NCI-H2196 (cell line): ENCODE measurements at regions not wholly inside any gene's neighbourhood (a gene's known extent, or its start where the extent isn't known, plus 50 kb on each side); places are given as distances from the start of the nearest gene placed in this dataset.
"Not testable (repeated sequence)": the region's sequence is repeated elsewhere in the genome, so short reads cannot be mapped to it uniquely, and the experiment has no call there.

Experiments used
- DNase-seq: peaks from one replicate; lab custom pipeline; 2025; ENCODE audit not compliant: unreplicated experiment; lab: John Stamatoyannopoulos, UW

DNA sequence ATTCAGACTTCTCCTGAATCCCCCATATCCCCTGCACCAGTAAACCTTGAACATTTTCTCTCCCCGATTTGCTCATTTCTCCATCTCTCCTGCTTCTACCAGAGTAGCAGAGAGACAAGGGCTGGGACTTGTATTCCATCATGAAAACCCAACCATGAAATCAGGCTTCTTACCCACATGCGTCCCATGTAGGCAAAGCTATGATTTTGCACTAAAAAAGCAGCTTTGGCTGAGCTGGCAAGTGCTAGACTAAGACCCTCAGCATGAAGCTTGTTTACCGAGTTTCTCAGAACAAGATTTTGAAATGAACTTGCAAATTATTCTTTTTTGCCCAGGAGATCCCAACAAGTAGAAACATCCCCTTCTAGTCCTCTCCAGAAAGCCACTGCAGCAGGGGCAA lies 80.3 kb upstream of the RFLNA start:
- no peak for DNase-seq

GRCh38 chr12:124216966-124217365 lies 77.9 kb upstream of the RFLNA start:
- no peak for DNase-seq

DNA sequence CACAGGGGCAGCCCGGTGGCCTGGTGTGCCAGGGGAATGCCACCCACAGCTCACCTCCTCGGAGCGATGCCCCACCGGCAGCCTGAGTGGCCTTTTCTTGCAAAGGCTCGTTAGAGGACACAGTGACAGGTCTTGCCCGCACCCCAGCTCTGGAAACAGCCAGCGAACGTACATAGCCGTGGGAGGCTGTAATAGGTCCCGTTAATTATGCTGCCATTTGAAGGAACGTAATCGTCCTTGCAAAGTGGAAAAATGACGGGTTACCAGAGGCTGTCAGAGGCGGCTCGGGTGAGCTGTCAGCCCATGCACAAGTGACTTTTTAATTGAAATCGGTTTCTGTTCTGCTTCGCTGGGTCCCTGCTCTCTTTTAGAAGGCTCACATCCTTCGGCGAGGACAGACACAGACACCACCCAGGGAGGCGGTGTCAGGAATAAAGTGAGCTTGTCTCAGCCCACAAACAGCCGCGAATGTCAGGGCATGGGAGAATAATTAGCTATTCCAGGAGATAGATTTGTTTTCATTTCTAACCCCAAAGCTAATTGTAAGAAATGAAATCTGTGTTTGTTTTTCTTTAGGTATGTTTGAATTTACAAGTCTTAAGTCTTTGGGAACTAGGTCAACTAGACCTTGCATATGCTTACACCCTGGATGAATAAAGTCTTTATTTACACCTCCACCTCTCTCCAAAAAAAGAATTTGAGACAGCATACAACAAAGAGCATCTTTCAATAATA lies 77.2 kb upstream of the RFLNA start:
- DNase-seq, result no peak

GRCh38 chr12:124218243-124218560 lies 76.7 kb upstream of the RFLNA start:
- no peak for DNase-seq

DNA sequence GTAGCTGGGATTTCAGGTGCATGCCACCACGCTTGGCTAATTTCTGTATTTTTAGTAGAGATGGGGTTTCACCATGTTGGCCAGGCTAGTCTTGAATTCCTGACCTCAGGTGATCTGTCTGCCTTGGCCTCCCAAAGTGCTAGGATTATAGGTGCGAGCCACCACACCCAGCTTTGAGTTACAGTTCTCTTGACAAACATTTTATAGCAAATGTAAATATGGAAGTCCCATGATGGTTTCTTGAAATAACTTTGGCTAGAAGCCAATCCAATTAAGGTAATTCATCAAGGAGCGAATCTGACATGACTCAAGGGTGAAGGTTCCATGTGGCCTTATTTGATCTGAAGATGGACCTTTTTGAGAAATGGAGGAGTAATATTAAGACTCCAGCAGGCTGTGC lies 76.2 kb upstream of the RFLNA start:
- DNase-seq, result not testable (repeated sequence)

GRCh38 chr12:124222368-124223245 lies 72.3 kb upstream of the RFLNA start:
- no peak for DNase-seq

GRCh38 chr12:124223733-124224138 lies 71.2 kb upstream of the RFLNA start:
- DNase-seq, result not testable (repeated sequence)

- DNase-seq, result no peak
These were observed 70.3 kb upstream of the RFLNA start for GRCh38 chr12:124224535-124225110.

- no peak for DNase-seq
These were observed 69.2 kb upstream of the RFLNA start for GRCh38 chr12:124225730-124226129.

- no peak for DNase-seq
These were observed 66.8 kb upstream of the RFLNA start for GRCh38 chr12:124227951-124228711.

DNA sequence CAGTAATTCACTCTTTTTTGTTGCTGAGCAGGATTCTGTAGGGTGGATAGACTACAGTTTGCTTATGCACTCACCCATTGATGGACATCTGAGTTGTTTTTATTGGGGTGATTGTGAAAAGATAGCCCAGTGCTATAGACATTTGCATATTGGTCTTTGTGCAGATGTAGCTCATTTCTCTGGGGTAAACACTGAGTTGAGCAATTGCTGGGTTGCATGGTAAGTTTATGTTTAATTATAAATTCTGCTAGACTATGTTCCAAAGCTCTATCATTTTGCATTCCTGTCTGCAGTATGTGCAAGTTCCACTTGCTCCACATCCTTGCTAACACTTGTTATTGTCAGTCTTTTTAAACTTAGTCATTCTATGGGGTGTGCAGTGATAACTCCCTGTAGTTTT lies 65.4 kb upstream of the RFLNA start:
- no peak for DNase-seq

GRCh38 chr12:124230117-124230757 lies 64.7 kb upstream of the RFLNA start:
- DNase-seq, result no peak

GRCh38 chr12:124230789-124231188 lies 64.1 kb upstream of the RFLNA start:
- no peak for DNase-seq

DNA sequence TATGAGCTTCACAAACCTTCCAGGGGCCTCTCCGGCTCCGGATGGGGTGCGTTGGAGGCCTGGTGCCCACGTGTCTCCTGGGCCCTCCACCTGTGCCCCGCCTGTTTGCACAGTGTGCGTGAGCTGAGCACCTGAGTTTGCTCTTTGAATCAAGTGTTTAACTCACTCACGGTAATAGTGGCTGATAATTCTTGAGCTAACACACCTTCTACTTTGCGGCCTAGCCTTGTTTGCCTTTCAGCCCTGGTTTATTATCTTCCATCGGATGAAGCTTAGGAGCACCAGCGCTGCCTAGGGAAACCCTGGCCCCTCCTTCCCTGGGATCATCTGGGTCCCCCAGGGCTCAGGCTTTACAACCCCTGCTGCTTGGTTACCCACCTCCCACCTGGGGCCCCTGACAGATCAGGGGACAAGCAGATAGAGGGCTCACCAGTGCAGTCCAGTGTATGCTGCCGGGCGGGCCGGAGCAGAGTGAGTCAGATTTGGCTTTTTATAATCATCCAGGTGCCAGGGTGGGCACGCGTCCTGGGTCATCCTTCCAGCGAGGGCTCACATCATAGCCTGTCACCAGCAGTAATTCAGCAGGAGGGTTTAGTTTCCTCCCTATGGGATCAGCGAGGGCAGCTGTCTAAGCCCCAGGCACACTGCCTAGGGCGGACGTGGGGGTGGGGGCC lies 62.8 kb upstream of the RFLNA start:
- DNase-seq, result no peak

DNA sequence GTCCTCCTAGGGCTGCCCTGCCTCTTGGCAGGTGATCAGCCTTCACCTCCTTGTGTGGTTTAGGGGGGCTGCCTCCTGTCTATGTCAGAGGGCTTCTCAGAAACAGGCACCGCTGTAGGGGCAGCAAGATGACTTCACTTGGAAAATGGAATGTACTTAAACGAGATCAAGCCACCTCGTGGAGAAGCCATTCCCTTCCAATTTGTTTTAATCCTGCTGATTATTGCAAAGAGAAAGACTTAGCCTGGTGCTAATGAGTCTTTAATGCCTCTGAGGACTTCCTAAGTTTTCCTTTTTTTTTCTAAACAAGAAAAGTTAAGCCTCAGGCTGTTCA lies 62.3 kb upstream of the RFLNA start:
- no peak for DNase-seq

- DNase-seq, result no peak
These were observed 61.7 kb upstream of the RFLNA start for GRCh38 chr12:124233041-124233796.

DNA sequence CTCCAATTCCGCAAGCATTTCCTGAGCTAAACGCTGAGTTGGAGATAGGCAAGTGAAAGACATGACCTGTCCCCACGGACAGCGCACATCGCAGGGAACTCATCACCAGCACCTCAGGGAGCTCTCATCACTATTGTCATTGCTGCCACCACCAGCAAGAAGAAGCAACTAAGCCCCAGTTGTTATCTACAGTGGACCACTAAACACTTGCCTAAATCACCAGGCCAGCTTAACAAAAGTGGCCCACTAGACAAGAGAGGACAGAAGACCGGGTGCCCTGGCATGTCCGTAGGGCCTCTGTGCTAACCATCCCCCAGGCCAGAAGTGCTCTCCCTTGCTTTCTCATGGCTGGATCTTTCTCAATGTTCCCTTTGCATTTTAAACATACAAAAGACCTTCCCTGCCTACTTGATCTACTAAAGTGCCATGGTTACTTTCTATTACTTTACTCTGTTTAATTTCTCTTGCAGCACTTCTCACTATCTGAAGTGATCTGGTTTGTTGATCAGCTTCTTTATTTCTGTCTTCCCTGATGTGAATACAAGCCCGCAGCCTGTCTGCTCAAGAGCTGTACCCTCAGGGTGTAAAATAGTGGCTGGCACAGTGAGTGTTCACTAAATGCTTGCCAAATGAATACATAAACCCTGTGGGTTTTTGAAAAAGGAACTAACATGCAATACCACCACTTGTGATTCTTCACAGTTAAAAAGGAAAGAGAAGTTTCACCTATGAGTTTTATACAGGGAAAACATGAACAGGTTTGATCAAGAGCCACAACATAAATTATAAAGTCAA lies 60.9 kb upstream of the RFLNA start:
- DNase-seq, result no peak

GRCh38 chr12:124236625-124237031 lies 58.3 kb upstream of the RFLNA start:
- DNase-seq, result no peak

DNA sequence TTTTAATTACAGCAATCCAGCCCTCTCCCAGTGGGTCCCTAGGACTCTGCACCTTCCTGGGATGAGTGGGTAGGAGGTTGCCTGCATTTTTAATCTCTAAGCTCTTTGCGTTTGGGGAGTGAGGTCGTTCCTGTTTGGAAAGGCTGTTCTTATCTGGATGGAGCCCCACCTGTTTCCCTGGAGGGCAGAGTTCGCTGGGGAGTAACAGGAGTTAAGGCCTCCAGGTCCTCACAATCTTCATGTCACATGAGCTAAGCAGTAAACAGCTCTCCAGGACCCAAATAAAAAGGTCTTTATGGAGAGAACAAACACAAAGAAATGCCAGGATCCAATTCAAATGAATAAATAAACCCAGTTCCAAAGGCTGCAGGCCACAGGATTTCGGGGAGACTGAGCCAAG lies 56.0 kb upstream of the RFLNA start:
- no peak for DNase-seq
